NB4 (cell line): ENCODE measurements at regions not wholly inside any gene's neighbourhood (a gene's known extent, or its start where the extent isn't known, plus 50 kb on each side); places are given as distances from the start of the nearest gene placed in this dataset.

Experiments used
- MYC ChIP-seq: IDR thresholded peaks from 2 replicates; pipeline ENCODE4 v1.6.1; 2011; ENCODE audit warnings: low read depth, low read length
- POLR2A ChIP-seq: IDR thresholded peaks from 2 replicates; pipeline ENCODE4 v1.6.1; 2011; ENCODE audit warnings: mild to moderate bottlenecking; ENCODE audit not compliant: insufficient read length; ENCODE audit errors: extremely low read depth
- TF ChIP-seq, protein P1 (sequence below): IDR thresholded peaks from one replicate; pipeline ENCODE4 v1.5.1; 2012; ENCODE audit warnings: low read depth, low read length
- TF ChIP-seq, protein P2 (sequence below): IDR thresholded peaks from 2 replicates; pipeline ENCODE4 v1.6.1; 2011; ENCODE audit warnings: low read depth, low read length

DNA sequence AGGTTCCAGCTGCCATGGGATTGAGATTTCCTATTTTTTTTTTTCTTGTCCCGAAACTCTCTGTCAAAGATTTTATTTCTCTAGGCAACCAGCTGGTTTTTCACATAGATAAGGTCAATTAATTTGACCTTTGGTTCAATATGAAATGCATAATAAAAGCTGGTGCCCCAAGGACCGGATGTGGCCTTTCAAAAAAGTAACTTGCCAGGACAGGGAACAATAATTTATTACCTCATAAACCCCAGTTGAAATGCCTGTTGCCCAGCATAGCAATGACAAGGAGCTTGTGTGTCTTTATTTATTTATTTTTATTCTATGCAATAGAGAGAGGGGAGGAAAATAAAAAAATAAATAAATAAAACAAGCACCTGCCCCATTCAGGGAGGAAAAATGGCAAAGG, 472.7 kb downstream of the KCNJ2 start:
- TF ChIP-seq, protein P1, sequence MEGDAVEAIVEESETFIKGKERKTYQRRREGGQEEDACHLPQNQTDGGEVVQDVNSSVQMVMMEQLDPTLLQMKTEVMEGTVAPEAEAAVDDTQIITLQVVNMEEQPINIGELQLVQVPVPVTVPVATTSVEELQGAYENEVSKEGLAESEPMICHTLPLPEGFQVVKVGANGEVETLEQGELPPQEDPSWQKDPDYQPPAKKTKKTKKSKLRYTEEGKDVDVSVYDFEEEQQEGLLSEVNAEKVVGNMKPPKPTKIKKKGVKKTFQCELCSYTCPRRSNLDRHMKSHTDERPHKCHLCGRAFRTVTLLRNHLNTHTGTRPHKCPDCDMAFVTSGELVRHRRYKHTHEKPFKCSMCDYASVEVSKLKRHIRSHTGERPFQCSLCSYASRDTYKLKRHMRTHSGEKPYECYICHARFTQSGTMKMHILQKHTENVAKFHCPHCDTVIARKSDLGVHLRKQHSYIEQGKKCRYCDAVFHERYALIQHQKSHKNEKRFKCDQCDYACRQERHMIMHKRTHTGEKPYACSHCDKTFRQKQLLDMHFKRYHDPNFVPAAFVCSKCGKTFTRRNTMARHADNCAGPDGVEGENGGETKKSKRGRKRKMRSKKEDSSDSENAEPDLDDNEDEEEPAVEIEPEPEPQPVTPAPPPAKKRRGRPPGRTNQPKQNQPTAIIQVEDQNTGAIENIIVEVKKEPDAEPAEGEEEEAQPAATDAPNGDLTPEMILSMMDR, result no peak
- no peak for TF ChIP-seq MYC
- TF ChIP-seq, protein P2, sequence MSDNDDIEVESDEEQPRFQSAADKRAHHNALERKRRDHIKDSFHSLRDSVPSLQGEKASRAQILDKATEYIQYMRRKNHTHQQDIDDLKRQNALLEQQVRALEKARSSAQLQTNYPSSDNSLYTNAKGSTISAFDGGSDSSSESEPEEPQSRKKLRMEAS, result no peak
- no peak for TF ChIP-seq POLR2A
